ENCODE measurements at regions not wholly inside any gene's neighbourhood (a gene's known extent, or its start where the extent isn't known, plus 50 kb on each side); places are given as distances from the start of the nearest gene placed in this dataset.

DNA sequence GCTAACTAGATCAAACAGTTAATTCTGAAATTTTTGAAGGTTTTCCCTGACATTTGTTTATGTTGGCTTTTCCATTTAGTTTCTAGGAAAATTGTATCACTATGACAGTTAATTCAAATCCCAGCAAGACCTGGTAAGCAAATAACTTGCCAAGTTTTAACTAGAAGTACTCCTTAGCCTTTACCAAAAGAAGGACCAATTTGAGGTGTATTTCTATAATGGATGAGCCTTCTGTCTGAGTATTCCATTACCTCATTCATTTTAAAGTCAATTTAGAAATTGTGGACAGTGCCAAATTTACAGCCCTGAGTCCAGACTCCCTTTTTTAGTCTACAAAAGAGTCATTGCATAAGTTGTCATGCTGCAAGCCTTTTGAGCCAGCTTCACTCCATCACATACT lies 687.6 kb downstream of the CETN3 start:
- TF ChIP-seq SIN3A (IDR thresholded peaks at IDR 0.05; ENCODE audit: borderline replicate concordance, insufficient read depth, low read depth, low read length) (no peak), REST (IDR thresholded peaks at IDR 0.05; ENCODE audit: insufficient read depth in 1 of 2, low read depth in 2 of 2, low read length in 1 of 2) (no peak), POLR2AphosphoS5 (IDR thresholded peaks at IDR 0.05; ENCODE audit: low read depth, low read length) (no peak), TCF7L2 (IDR thresholded peaks at IDR 0.05; ENCODE audit: low read depth, low read length) (no peak)
- TF ChIP-seq, protein P1, sequence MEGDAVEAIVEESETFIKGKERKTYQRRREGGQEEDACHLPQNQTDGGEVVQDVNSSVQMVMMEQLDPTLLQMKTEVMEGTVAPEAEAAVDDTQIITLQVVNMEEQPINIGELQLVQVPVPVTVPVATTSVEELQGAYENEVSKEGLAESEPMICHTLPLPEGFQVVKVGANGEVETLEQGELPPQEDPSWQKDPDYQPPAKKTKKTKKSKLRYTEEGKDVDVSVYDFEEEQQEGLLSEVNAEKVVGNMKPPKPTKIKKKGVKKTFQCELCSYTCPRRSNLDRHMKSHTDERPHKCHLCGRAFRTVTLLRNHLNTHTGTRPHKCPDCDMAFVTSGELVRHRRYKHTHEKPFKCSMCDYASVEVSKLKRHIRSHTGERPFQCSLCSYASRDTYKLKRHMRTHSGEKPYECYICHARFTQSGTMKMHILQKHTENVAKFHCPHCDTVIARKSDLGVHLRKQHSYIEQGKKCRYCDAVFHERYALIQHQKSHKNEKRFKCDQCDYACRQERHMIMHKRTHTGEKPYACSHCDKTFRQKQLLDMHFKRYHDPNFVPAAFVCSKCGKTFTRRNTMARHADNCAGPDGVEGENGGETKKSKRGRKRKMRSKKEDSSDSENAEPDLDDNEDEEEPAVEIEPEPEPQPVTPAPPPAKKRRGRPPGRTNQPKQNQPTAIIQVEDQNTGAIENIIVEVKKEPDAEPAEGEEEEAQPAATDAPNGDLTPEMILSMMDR (IDR thresholded peaks at IDR 0.05) = no peak
- Histone ChIP-seq H3K4me1 (ENCODE audit: control insufficient read depth, insufficient read depth, low read length) (no peaks in the 10 kb centered on the region), H3K9me3 (ENCODE audit: control insufficient read depth, insufficient read depth, low read depth, low read length) (no peaks in the 10 kb centered on the region), H3K27me3 (ENCODE audit: control insufficient read depth, insufficient read depth, low read length) (no peaks in the 10 kb centered on the region), H3K4me3 (ENCODE audit: low read depth in 2 of 2, low read length in 2 of 2) (no peak overlapping the region), H3K27ac (ENCODE audit: low read length) (no peak overlapping the region), H3K36me3 (ENCODE audit: control insufficient read depth, insufficient read depth, low read length) (no peaks in the 10 kb centered on the region)
- intact Hi-C loops (cut with micrococcal nuclease; ENCODE audit: unreplicated experiment) = no loop called here
- no TSS peak for BruUV-seq (replicated peaks)
- in situ Hi-C loops (cut with HindIII; ENCODE audit: low pct_unique_long_range_greater_than_20kb, low sequenced_read_pairs) = no loop called here
- ATAC-seq (no peak), DNase-seq (ENCODE audit: low read depth, low spot score) (no peak)
- ChIA-PET POLR2A (interaction anchor here (0.6 kb wide), 1 partner anchor 511 kb away, joined by 3 read pairs; no protein-coding TSS in a partner anchor), CTCF (interaction anchor here (0.6 kb wide), 1 partner anchor 132 kb away, joined by 4 read pairs; no protein-coding TSS in a partner anchor)

DNA sequence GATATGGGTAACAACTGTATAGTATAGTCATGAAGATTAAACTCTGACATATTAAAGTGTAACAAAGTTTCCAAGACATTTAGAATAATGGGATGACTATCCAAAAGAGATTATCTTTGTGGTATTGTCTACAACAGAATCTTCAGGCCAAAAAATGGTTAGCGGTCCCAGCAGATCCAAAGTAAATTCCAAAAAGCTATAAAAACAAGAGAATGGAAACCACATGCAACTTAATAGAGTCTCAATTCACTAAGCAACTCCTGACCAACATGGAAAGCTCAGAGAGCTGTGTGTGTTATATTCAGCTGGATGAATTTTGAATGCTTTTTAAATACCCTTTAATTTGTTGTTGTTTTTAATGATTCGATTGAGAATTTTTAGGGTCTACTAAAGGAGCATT lies 688.2 kb downstream of the CETN3 start:
- CTCF ChIA-PET = no interaction called here
- Histone ChIP-seq H3K27ac (ENCODE audit: low read length) (no peak overlapping the region), H3K27me3 (ENCODE audit: control insufficient read depth, insufficient read depth, low read length) (no peaks in the 10 kb centered on the region), H3K4me3 (ENCODE audit: low read depth in 2 of 2, low read length in 2 of 2) (no peak overlapping the region), H3K9me3 (ENCODE audit: control insufficient read depth, insufficient read depth, low read depth, low read length) (no peaks in the 10 kb centered on the region), H3K4me1 (ENCODE audit: control insufficient read depth, insufficient read depth, low read length) (no peaks in the 10 kb centered on the region), H3K36me3 (ENCODE audit: control insufficient read depth, insufficient read depth, low read length) (no peaks in the 10 kb centered on the region)
- no peak for ATAC-seq
- TF ChIP-seq POLR2AphosphoS5 (IDR thresholded peaks at IDR 0.05; ENCODE audit: low read depth, low read length) (no peak), REST (IDR thresholded peaks at IDR 0.05; ENCODE audit: insufficient read depth in 1 of 2, low read depth in 2 of 2, low read length in 1 of 2) (no peak), SIN3A (IDR thresholded peaks at IDR 0.05; ENCODE audit: borderline replicate concordance, insufficient read depth, low read depth, low read length) (no peak), TCF7L2 (IDR thresholded peaks at IDR 0.05; ENCODE audit: low read depth, low read length) (no peak)
- TF ChIP-seq, protein P1 (IDR thresholded peaks at IDR 0.05) = no peak
- in situ Hi-C loops (cut with HindIII; ENCODE audit: low pct_unique_long_range_greater_than_20kb, low sequenced_read_pairs) (no loop called here), intact Hi-C loops (cut with micrococcal nuclease; ENCODE audit: unreplicated experiment) (no loop called here)
- no TSS peak for BruUV-seq (replicated peaks)
- POLR2A ChIA-PET = no interaction called here
- no peak for DNase-seq (ENCODE audit: low read depth, low spot score)
